Sigmoid colon (tissue), 6 donors: ENCODE measurements at regions not wholly inside any gene's neighbourhood (a gene's known extent, or its start where the extent isn't known, plus 50 kb on each side); places are given as distances from the start of the nearest gene placed in this dataset.

Source experiments
- DNase-seq: peaks from one replicate; pipeline ENCODE4 v3.0.0-alpha.2; 2019
- H3K27ac ChIP-seq, 4 donors: fragments of 200-600 bp; sonication (generic); one replicate each; pipeline ENCODE4 v1.5.1; 2016 to 2019; ENCODE audit warnings: mild to moderate bottlenecking in 1 of 4
- H3K27me3 ChIP-seq, 3 donors: fragments of 200-600 bp; sonication (generic); one replicate each; pipeline ENCODE4 v1.5.1; 2019; ENCODE audit warnings: mild to moderate bottlenecking in 1 of 3
- H3K36me3 ChIP-seq, 4 donors: fragments of 200-600 bp; sonication (generic); one replicate each; pipeline ENCODE4 v1.5.1; 2016 to 2019
- H3K4me1 ChIP-seq, 4 donors: fragments of 200-600 bp; sonication (generic); one replicate each; pipeline ENCODE4 v1.5.1; 2017 to 2019
- H3K4me3 ChIP-seq, 4 donors: fragments of 200-600 bp; sonication (generic); one replicate each; pipeline ENCODE4 v1.5.1; 2017 to 2019; ENCODE audit warnings: mild to moderate bottlenecking in 2 of 4, moderate library complexity in 1 of 4
- H3K9me3 ChIP-seq, 4 donors: fragments of 200-600 bp in 3 of 4; sonication (generic) in 3 of 4; one replicate each; pipeline versions ENCODE4 v1.5.1 to v1.6.1; 2013 to 2019
- CTCF ChIP-seq, 4 experiments: fragments of 450-650 bp in 3 of 4; fragments of 200-600 bp in 1 of 4; IDR thresholded peaks; one replicate each; pipeline ENCODE4 v1.5.1; 2016 to 2019; ENCODE audit warnings: antibody characterized with exemption in 4 of 4, mild to moderate bottlenecking in 3 of 4, moderate library complexity in 2 of 4
- EP300 ChIP-seq, 4 donors: sonication (generic); formaldehyde crosslinking; IDR thresholded peaks; one replicate each; pipeline ENCODE4 v1.6.1; 2017; ENCODE audit warnings: antibody characterized with exemption in 4 of 4
- POLR2A ChIP-seq, 2 donors: fragments of 450-650 bp; IDR thresholded peaks; one replicate each; pipeline ENCODE4 v1.6.1; 2016; ENCODE audit warnings: antibody characterized with exemption in 2 of 2, mild to moderate bottlenecking in 2 of 2, moderate library complexity in 2 of 2
- POLR2AphosphoS5 ChIP-seq, 4 donors: sonication (generic); formaldehyde crosslinking; IDR thresholded peaks; one replicate each; pipeline ENCODE4 v1.6.1; 2017; ENCODE audit warnings: antibody characterized with exemption in 4 of 4
- WGBS, 2 donors: extraction: QIAGEN DNeasy Blood & Tissue Kit; methylation state at CpG; one replicate each; pipeline ENCODE4 v1.1.7; 2013; 5-methylcytosine and 5-hydroxymethylcytosine counted together
- intact Hi-C: fragments of 100-400 bp; cut with DNase I; formaldehyde crosslinking; loops from one replicate; pipeline ENCODE4 v1.15.1; 2023
- donor health status: healthy with polysubstance abuse.
- donor health status: healthy.

GRCh38 chr18:61199171-61199848 is 133.9 kb upstream of the CDH20 start:
- TF ChIP-seq POLR2A (IDR thresholded peaks at IDR 0.05) (no peak), CTCF (IDR thresholded peaks at IDR 0.05) (no peak), POLR2AphosphoS5 (IDR thresholded peaks at IDR 0.05) (no peak), EP300 (IDR thresholded peaks at IDR 0.05) (no peak)
- no peaks in the 10 kb centered on the region for H3K9me3 ChIP-seq
- no peak overlapping the region for H3K4me3 ChIP-seq
- no peaks in the 10 kb centered on the region for H3K27me3 ChIP-seq
- WGBS, 2 donors = 47 to 59% methylated on average over 3 of the region's 3 CpGs
- H3K27ac ChIP-seq = no peak overlapping the region
- no peaks in the 10 kb centered on the region for H3K4me1 ChIP-seq
- intact Hi-C loops = no loop called here
- no peak for DNase-seq
- H3K36me3 ChIP-seq = no peaks in the 10 kb centered on the region

GRCh38 chr18:61201511-61201910 is 131.7 kb upstream of the CDH20 start:
- intact Hi-C loops = no loop called here
- H3K36me3 ChIP-seq = no peaks in the 10 kb centered on the region
- 69 to 79% methylated on average over 2 of the region's 2 CpGs for WGBS, 2 donors
- no peak for DNase-seq
- TF ChIP-seq EP300 (IDR thresholded peaks at IDR 0.05) = no peak
- TF ChIP-seq CTCF (IDR thresholded peaks at IDR 0.05) = no peak
- no peak for TF ChIP-seq POLR2AphosphoS5 (IDR thresholded peaks at IDR 0.05)
- TF ChIP-seq POLR2A (IDR thresholded peaks at IDR 0.05) = no peak
- H3K27ac ChIP-seq = no peak overlapping the region
- H3K9me3 ChIP-seq = no peaks in the 10 kb centered on the region
- no peaks in the 10 kb centered on the region for H3K4me1 ChIP-seq
- no peaks in the 10 kb centered on the region for H3K27me3 ChIP-seq
- no peak overlapping the region for H3K4me3 ChIP-seq

GRCh38 chr18:61203151-61203550 is 130.1 kb upstream of the CDH20 start:
- 73 to 87% methylated on average over 1 of the region's 1 CpG for WGBS, 2 donors
- TF ChIP-seq POLR2AphosphoS5 (IDR thresholded peaks at IDR 0.05) = no peak
- TF ChIP-seq POLR2A (IDR thresholded peaks at IDR 0.05) = no peak
- no peak for TF ChIP-seq CTCF (IDR thresholded peaks at IDR 0.05)
- no peak for TF ChIP-seq EP300 (IDR thresholded peaks at IDR 0.05)
- Histone ChIP-seq H3K27me3 (no peaks in the 10 kb centered on the region), H3K9me3 (no peaks in the 10 kb centered on the region), H3K27ac (no peak overlapping the region), H3K4me1 (no peaks in the 10 kb centered on the region), H3K4me3 (no peak overlapping the region), H3K36me3 (no peaks in the 10 kb centered on the region)
- no peak for DNase-seq
- intact Hi-C loops = no loop called here

- no peak for DNase-seq
- WGBS, 2 donors = 70 to 74% methylated on average over 5 of the region's 5 CpGs
- Histone ChIP-seq H3K9me3 (no peaks in the 10 kb centered on the region), H3K4me1 (no peaks in the 10 kb centered on the region), H3K4me3 (no peak overlapping the region), H3K27me3 (no peaks in the 10 kb centered on the region), H3K27ac (no peak overlapping the region), H3K36me3 (no peaks in the 10 kb centered on the region)
- TF ChIP-seq POLR2A (IDR thresholded peaks at IDR 0.05) = no peak
- intact Hi-C loops = no loop called here
Measured at GRCh38 chr18:61209801-61210200, 123.4 kb upstream of the CDH20 start.

GRCh38 chr18:61216051-61216450 is 117.2 kb upstream of the CDH20 start:
- intact Hi-C loops = no loop called here
- TF ChIP-seq EP300 (IDR thresholded peaks at IDR 0.05) = no peak
- no peak for TF ChIP-seq POLR2AphosphoS5 (IDR thresholded peaks at IDR 0.05)
- TF ChIP-seq CTCF (IDR thresholded peaks at IDR 0.05) = no peak
- no peak for TF ChIP-seq POLR2A (IDR thresholded peaks at IDR 0.05)
- Histone ChIP-seq H3K9me3 (no peaks in the 10 kb centered on the region), H3K4me1 (no peaks in the 10 kb centered on the region), H3K27me3 (no peaks in the 10 kb centered on the region), H3K27ac (no peak overlapping the region), H3K4me3 (no peak overlapping the region), H3K36me3 (no peaks in the 10 kb centered on the region)
- no peak for DNase-seq
- WGBS, 2 donors = 86 to 88% methylated on average over 6 of the region's 6 CpGs
